ENCODE measurements at regions not wholly inside any gene's neighbourhood (a gene's known extent, or its start where the extent isn't known, plus 50 kb on each side); places are given as distances from the start of the nearest gene placed in this dataset.
"Not testable (repeated sequence)": the region's sequence is repeated elsewhere in the genome, so short reads cannot be mapped to it uniquely, and the experiment has no call there.

- Histone ChIP-seq H3K9me3 (no peaks in the 10 kb centered on the region), H3K27me3 (no peaks in the 10 kb centered on the region), H3K4me3 (ENCODE audit: low read depth, low read length) (no peak overlapping the region), H3K36me3 (no peaks in the 10 kb centered on the region), H3K4me1 (no peaks in the 10 kb centered on the region)
- peak; percentile 52 for TF ChIP-seq CTCF (IDR thresholded peaks at IDR 0.05; ENCODE audit: low read depth, low read length)
- DNase-seq, result no peak
Measured at GRCh38 chrX:80578517-80579105, 158.4 kb downstream of the TENT5D start.

GRCh38 chrX:80590992-80591391 lies 170.7 kb downstream of the TENT5D start:
- H3K27me3 ChIP-seq; H3K4me3 ChIP-seq (ENCODE audit: low read depth, low read length); H3K4me1 ChIP-seq; H3K9me3 ChIP-seq; DNase-seq; H3K36me3 ChIP-seq: not testable (repeated sequence)

- no peaks in the 10 kb centered on the region for H3K4me1 ChIP-seq
- H3K4me3 ChIP-seq (ENCODE audit: low read depth, low read length), result no peak overlapping the region
- no peaks in the 10 kb centered on the region for H3K36me3 ChIP-seq
- H3K9me3 ChIP-seq, result no peaks in the 10 kb centered on the region
- no peak for TF ChIP-seq CTCF (IDR thresholded peaks at IDR 0.05; ENCODE audit: low read depth, low read length)
- no peak for DNase-seq
- no peaks in the 10 kb centered on the region for H3K27me3 ChIP-seq
Measured at GRCh38 chrX:80602036-80602860, 182.0 kb downstream of the TENT5D start.
